ENCODE measurements at regions not wholly inside any gene's neighbourhood (a gene's known extent, or its start where the extent isn't known, plus 50 kb on each side); places are given as distances from the start of the nearest gene placed in this dataset.
A peak's percentile ranks its signal among the peaks of the same experiment; 100 is the strongest.

DNA sequence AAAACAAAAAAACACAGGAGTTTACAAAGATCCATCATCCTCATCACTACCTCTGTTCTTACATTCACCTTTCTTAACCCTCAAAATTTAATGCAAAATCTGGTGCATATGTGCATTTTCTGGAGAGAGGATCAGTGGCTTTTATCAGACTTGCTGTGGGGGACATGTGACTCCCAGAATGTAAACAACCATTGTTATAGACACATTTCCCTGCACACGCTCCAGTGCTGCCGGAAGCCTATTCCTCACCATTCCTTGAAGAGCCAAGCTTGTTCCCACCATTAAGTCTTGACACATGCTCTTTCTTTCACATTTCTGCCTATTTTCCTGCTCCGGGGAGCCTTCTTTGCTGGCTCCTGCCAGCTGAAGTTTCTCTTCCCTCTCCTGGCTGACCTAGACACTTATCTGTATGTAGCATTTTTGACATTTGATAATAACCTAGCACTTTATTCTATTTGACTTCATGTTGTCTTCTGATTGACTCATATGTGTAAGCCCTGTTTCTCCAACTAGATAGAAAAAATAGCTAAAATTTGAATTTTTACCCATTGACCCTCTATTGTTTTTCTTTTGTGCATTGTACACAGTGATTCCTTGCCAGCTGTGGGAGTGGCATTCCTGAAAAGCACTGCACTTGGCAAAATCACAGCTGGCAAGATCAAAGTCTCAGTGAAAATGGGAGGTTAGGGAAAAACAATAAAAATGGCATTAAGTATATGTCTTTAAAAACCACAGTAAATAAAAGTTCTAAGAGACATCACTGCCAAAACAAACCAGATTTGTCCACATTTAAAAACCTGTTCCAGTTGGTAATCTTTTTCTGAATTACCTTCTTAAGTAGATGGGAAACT is 76.8 kb upstream of the CIBAR2 start:
- H2BK120ac ChIP-seq (ENCODE audit: insufficient read depth, low read length, poor library complexity) = no peak overlapping the region
- H3K27ac ChIP-seq (ENCODE audit: low read depth, low read length) = no peak overlapping the region
- no peak overlapping the region for H4K8ac ChIP-seq (ENCODE audit: low read depth, low read length)
- no peak overlapping the region for H3K4ac ChIP-seq (ENCODE audit: low read depth, low read length)
- no CpG with 5 or more reads among the region's 3 CpGs for WGBS (ENCODE audit: extremely low coverage, insufficient coverage, insufficient read length)
- H3K18ac ChIP-seq (ENCODE audit: low read length) = no peak overlapping the region
- peaks cover 6% of the 10 kb centered on the region in 2 experiments for H3K36me3 ChIP-seq (ENCODE audit: control insufficient read depth in 1 of 2, insufficient read depth in 2 of 2, low read length in 2 of 2)
- H3K23ac ChIP-seq (ENCODE audit: low read length) = no peak overlapping the region
- H4K91ac ChIP-seq (ENCODE audit: low read depth, low read length) = no peak overlapping the region
- no peak overlapping the region for H2AK5ac ChIP-seq (ENCODE audit: low read length)
- no peak overlapping the region for H3K9ac ChIP-seq (ENCODE audit: low read length)
- no peak overlapping the region for H3K14ac ChIP-seq (ENCODE audit: low read length)
- H2BK5ac ChIP-seq (ENCODE audit: low read depth, low read length, poor library complexity) = no peak overlapping the region
- no peak overlapping the region for H3K4me3 ChIP-seq (ENCODE audit: low read depth, low read length)
- H3K9me3 ChIP-seq (ENCODE audit: insufficient read depth, low read depth, low read length) = peaks cover 5% of the 10 kb centered on the region
- H3K4me2 ChIP-seq (ENCODE audit: low read length) = no peak overlapping the region
- no peak overlapping the region for H4K12ac ChIP-seq (ENCODE audit: low read depth, low read length)
- H3K79me1 ChIP-seq (ENCODE audit: low read length) = peaks cover 6% of the 10 kb centered on the region
- H3K4me1 ChIP-seq (ENCODE audit: control insufficient read depth in 1 of 2, insufficient read depth in 2 of 2, low read length in 2 of 2) = peaks cover 11 to 12% of the 10 kb centered on the region in 2 experiments
- no peaks in the 10 kb centered on the region for H3K79me2 ChIP-seq (ENCODE audit: control insufficient read depth, insufficient read depth, low read length, poor library complexity)
- H3K27me3 ChIP-seq (ENCODE audit: insufficient read depth, low read length) = no peaks in the 10 kb centered on the region
- no peak overlapping the region for H2AFZ ChIP-seq (ENCODE audit: insufficient read depth, low read length, poor library complexity)
- DNase-seq = no peak
- no peak overlapping the region for H2BK12ac ChIP-seq (ENCODE audit: low read length)

DNA sequence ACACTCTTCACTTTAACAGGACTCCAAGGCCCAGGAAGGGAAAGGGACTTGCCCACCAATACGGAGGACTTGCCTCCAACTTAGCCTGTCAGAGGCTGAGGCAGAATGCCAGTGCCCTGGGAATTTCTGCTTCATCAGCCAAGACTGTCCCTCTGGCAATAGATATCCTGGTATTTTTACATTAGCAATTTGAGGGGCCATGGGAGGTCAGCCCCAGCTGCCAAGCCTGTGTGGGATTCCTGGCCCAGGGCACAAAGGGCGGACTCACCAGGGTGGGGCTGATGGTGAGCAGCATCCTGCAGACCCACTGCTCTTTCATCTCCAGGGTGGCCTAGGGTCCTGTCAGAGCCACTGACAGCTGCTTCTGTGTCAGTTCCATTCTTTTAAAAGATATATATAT is 78.3 kb upstream of the CIBAR2 start:
- Histone ChIP-seq H3K9ac (ENCODE audit: low read length) (no peak overlapping the region), H3K27ac (ENCODE audit: low read depth, low read length) (no peak overlapping the region), H2BK5ac (ENCODE audit: low read depth, low read length, poor library complexity) (no peak overlapping the region), H3K9me3 (ENCODE audit: insufficient read depth, low read depth, low read length) (no peaks in the 10 kb centered on the region), H3K18ac (ENCODE audit: low read length) (no peak overlapping the region), H4K12ac (ENCODE audit: low read depth, low read length) (no peak overlapping the region), H2AK5ac (ENCODE audit: low read length) (no peak overlapping the region), H3K4me2 (ENCODE audit: low read length) (no peak overlapping the region), H2BK12ac (ENCODE audit: low read length) (no peak overlapping the region), H3K14ac (ENCODE audit: low read length) (no peak overlapping the region), H3K36me3 (ENCODE audit: control insufficient read depth in 1 of 2, insufficient read depth in 2 of 2, low read length in 2 of 2) (no peaks in the 10 kb centered on the region), H2AFZ (ENCODE audit: insufficient read depth, low read length, poor library complexity) (no peak overlapping the region), H3K27me3 (ENCODE audit: insufficient read depth, low read length) (no peaks in the 10 kb centered on the region), H4K91ac (ENCODE audit: low read depth, low read length) (no peak overlapping the region), H3K4me1 (ENCODE audit: control insufficient read depth in 1 of 2, insufficient read depth in 2 of 2, low read length in 2 of 2) (peaks cover 11 to 12% of the 10 kb centered on the region in 2 experiments), H2BK120ac (ENCODE audit: insufficient read depth, low read length, poor library complexity) (no peak overlapping the region), H3K4me3 (ENCODE audit: low read depth, low read length) (peak overlapping the region; percentile 49), H3K79me2 (ENCODE audit: control insufficient read depth, insufficient read depth, low read length, poor library complexity) (no peaks in the 10 kb centered on the region), H3K4ac (ENCODE audit: low read depth, low read length) (no peak overlapping the region), H4K8ac (ENCODE audit: low read depth, low read length) (no peak overlapping the region), H3K23ac (ENCODE audit: low read length) (no peak overlapping the region), H3K79me1 (ENCODE audit: low read length) (peaks cover 6% of the 10 kb centered on the region)
- no peak for DNase-seq
- WGBS (ENCODE audit: extremely low coverage, insufficient coverage, insufficient read length) = no CpG with 5 or more reads among the region's 2 CpGs

DNA sequence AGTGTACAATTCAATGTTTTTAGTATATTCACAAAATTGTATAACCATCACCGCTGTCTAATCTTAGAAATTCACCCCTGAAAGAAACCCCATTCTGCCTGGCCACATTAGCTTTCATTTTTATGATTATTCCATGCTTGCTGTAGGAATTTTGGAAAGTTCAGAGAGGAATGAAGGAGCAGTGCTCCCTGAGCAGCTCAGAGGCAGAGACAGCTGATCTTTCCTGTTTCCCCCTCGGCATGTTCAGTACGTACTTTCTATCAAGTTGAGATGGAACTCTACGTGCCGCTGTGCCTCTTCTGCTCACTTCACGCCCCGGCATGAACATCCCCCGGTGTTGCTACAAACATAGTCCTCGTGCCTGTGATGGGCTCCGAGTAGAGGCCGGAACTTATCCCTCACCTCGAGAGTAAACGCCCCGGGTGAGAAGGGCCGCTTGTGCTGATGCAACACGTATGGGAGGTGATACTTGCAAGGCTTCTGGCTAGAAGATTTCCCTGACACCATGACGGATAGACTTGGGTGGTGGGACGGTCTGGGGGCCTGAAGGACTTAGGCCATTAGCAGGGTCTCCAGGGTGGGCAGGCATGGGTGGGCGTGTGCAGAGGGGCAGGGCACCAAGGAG is 79.2 kb upstream of the CIBAR2 start:
- Histone ChIP-seq H3K23ac (ENCODE audit: low read length) (no peak overlapping the region), H3K4ac (ENCODE audit: low read depth, low read length) (no peak overlapping the region), H3K4me1 (ENCODE audit: control insufficient read depth in 1 of 2, insufficient read depth in 2 of 2, low read length in 2 of 2) (peaks cover 11 to 18% of the 10 kb centered on the region in 2 experiments), H2BK12ac (ENCODE audit: low read length) (no peak overlapping the region), H3K79me2 (ENCODE audit: control insufficient read depth, insufficient read depth, low read length, poor library complexity) (no peaks in the 10 kb centered on the region), H3K14ac (ENCODE audit: low read length) (no peak overlapping the region), H3K18ac (ENCODE audit: low read length) (no peak overlapping the region), H2BK5ac (ENCODE audit: low read depth, low read length, poor library complexity) (no peak overlapping the region), H3K27me3 (ENCODE audit: insufficient read depth, low read length) (no peaks in the 10 kb centered on the region), H3K9me3 (ENCODE audit: insufficient read depth, low read depth, low read length) (no peaks in the 10 kb centered on the region), H2BK120ac (ENCODE audit: insufficient read depth, low read length, poor library complexity) (no peak overlapping the region), H4K8ac (ENCODE audit: low read depth, low read length) (no peak overlapping the region), H3K27ac (ENCODE audit: low read depth, low read length) (no peak overlapping the region), H3K9ac (ENCODE audit: low read length) (no peak overlapping the region), H4K12ac (ENCODE audit: low read depth, low read length) (no peak overlapping the region), H3K79me1 (ENCODE audit: low read length) (peaks cover 6% of the 10 kb centered on the region), H3K36me3 (ENCODE audit: control insufficient read depth in 1 of 2, insufficient read depth in 2 of 2, low read length in 2 of 2) (no peaks in the 10 kb centered on the region), H2AFZ (ENCODE audit: insufficient read depth, low read length, poor library complexity) (no peak overlapping the region), H4K91ac (ENCODE audit: low read depth, low read length) (no peak overlapping the region), H3K4me3 (ENCODE audit: low read depth, low read length) (no peak overlapping the region), H3K4me2 (ENCODE audit: low read length) (no peak overlapping the region), H2AK5ac (ENCODE audit: low read length) (no peak overlapping the region)
- no peak for DNase-seq
- WGBS (ENCODE audit: extremely low coverage, insufficient coverage, insufficient read length) = no CpG with 5 or more reads among the region's 19 CpGs

DNA sequence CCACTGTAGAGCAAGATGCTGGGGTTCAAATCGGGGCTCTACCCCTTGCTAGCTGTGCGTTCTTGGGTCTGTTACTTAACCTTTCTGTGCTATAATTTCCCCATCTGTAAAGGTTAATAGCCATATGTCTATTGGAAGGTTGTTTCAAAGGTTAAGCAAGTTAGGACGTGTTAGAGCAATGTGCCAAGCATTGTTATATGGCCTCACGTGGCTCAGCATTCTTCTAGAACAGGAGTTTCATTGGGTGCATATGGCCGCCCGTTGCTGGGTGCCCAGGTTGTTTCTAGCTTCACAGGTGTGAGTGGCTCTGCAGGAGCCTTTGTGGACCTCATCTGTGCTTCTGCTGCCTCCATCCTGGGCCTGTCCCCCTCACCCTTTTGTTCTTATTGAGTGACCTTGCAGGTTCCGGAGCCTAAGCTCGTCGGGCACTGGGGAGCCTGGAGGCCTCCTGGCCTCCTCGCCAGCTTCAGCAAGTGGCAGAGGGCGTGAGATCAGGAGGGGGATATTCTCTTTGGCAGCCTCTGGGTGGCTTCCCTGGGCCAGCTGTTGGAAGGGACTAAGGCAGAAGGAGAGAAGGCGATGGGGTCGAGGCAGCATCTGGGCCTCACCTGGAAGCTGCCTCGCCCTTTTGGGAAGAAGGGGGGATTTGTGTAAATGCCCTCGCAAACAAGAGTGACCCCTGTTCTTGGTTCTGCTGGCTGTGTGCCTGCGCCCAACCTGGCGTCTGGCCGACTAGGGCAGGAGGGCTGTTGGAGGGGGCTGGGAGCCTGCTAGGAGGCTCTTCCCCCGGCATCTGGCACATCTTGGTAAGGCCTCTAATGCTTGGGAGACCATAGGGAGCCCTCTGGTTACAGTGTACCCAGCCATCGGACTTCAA is 80.2 kb upstream of the CIBAR2 start:
- no peak overlapping the region for H3K4me2 ChIP-seq (ENCODE audit: low read length)
- no peak overlapping the region for H2AK5ac ChIP-seq (ENCODE audit: low read length)
- H3K4me1 ChIP-seq (ENCODE audit: control insufficient read depth in 1 of 2, insufficient read depth in 2 of 2, low read length in 2 of 2) = peaks cover 5 to 10% of the 10 kb centered on the region in 2 experiments
- no peak overlapping the region for H3K18ac ChIP-seq (ENCODE audit: low read length)
- H4K91ac ChIP-seq (ENCODE audit: low read depth, low read length) = no peak overlapping the region
- H3K27me3 ChIP-seq (ENCODE audit: insufficient read depth, low read length) = no peaks in the 10 kb centered on the region
- H4K8ac ChIP-seq (ENCODE audit: low read depth, low read length) = no peak overlapping the region
- no peaks in the 10 kb centered on the region for H3K36me3 ChIP-seq (ENCODE audit: control insufficient read depth in 1 of 2, insufficient read depth in 2 of 2, low read length in 2 of 2)
- H3K4me3 ChIP-seq (ENCODE audit: low read depth, low read length) = no peak overlapping the region
- H2BK120ac ChIP-seq (ENCODE audit: insufficient read depth, low read length, poor library complexity) = no peak overlapping the region
- peaks cover 6% of the 10 kb centered on the region for H3K79me1 ChIP-seq (ENCODE audit: low read length)
- no peak overlapping the region for H2BK5ac ChIP-seq (ENCODE audit: low read depth, low read length, poor library complexity)
- WGBS (ENCODE audit: extremely low coverage, insufficient coverage, insufficient read length) = no CpG with 5 or more reads among the region's 20 CpGs
- no peak overlapping the region for H3K9ac ChIP-seq (ENCODE audit: low read length)
- DNase-seq = no peak
- no peak overlapping the region for H2BK12ac ChIP-seq (ENCODE audit: low read length)
- H3K14ac ChIP-seq (ENCODE audit: low read length) = no peak overlapping the region
- no peak overlapping the region for H3K27ac ChIP-seq (ENCODE audit: low read depth, low read length)
- no peaks in the 10 kb centered on the region for H3K9me3 ChIP-seq (ENCODE audit: insufficient read depth, low read depth, low read length)
- no peak overlapping the region for H2AFZ ChIP-seq (ENCODE audit: insufficient read depth, low read length, poor library complexity)
- H4K12ac ChIP-seq (ENCODE audit: low read depth, low read length) = peak overlapping the region; percentile 47
- no peak overlapping the region for H3K23ac ChIP-seq (ENCODE audit: low read length)
- no peak overlapping the region for H3K4ac ChIP-seq (ENCODE audit: low read depth, low read length)
- H3K79me2 ChIP-seq (ENCODE audit: control insufficient read depth, insufficient read depth, low read length, poor library complexity) = no peaks in the 10 kb centered on the region

Data from trophoblast cell (in vitro differentiated cells and primary cell).